ENCODE measurements at regions not wholly inside any gene's neighbourhood (a gene's known extent, or its start where the extent isn't known, plus 50 kb on each side); places are given as distances from the start of the nearest gene placed in this dataset.

DNA sequence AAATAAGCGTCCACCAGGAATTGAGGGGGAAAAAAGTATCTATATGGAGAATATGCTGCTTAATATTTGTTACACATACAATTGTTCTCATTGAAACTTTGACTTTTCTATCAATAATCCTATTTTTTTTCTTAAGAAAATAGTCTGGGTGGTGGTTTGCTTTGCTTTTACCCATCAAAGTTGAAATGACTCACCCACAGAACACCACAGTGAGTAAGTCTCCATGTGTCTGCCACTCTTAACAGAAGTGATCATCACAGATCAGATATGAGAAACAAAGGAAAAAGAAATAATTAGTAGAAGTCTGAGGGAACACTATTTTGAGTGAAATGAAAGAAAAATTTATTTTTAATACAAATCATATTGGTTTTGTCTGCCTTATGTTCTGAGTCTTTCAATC, 742.8 kb downstream of the CDH9 start:
- TF ChIP-seq, protein P1, sequence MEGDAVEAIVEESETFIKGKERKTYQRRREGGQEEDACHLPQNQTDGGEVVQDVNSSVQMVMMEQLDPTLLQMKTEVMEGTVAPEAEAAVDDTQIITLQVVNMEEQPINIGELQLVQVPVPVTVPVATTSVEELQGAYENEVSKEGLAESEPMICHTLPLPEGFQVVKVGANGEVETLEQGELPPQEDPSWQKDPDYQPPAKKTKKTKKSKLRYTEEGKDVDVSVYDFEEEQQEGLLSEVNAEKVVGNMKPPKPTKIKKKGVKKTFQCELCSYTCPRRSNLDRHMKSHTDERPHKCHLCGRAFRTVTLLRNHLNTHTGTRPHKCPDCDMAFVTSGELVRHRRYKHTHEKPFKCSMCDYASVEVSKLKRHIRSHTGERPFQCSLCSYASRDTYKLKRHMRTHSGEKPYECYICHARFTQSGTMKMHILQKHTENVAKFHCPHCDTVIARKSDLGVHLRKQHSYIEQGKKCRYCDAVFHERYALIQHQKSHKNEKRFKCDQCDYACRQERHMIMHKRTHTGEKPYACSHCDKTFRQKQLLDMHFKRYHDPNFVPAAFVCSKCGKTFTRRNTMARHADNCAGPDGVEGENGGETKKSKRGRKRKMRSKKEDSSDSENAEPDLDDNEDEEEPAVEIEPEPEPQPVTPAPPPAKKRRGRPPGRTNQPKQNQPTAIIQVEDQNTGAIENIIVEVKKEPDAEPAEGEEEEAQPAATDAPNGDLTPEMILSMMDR (conservative IDR thresholded peaks at IDR 0.05; ENCODE audit: low read depth, low read length): no peak
- TF ChIP-seq POLR2A (IDR thresholded peaks at IDR 0.05; ENCODE audit: low read depth, low read length): no peak
- TF ChIP-seq MAZ (IDR thresholded peaks at IDR 0.05; ENCODE audit: borderline replicate concordance, low read depth, low read length): no peak
- TF ChIP-seq SMC3 (IDR thresholded peaks at IDR 0.05; ENCODE audit: low read depth, low read length): no peak
- TF ChIP-seq, protein P2, sequence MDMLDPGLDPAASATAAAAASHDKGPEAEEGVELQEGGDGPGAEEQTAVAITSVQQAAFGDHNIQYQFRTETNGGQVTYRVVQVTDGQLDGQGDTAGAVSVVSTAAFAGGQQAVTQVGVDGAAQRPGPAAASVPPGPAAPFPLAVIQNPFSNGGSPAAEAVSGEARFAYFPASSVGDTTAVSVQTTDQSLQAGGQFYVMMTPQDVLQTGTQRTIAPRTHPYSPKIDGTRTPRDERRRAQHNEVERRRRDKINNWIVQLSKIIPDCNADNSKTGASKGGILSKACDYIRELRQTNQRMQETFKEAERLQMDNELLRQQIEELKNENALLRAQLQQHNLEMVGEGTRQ (IDR thresholded peaks at IDR 0.05; ENCODE audit: low read depth, low read length): no peak
- TF ChIP-seq MXI1 (IDR thresholded peaks at IDR 0.05; ENCODE audit: borderline replicate concordance, low read depth, low read length): no peak

All from IMR-90 (cell line).